Endodermal cell (in vitro differentiated cells): ENCODE measurements at regions not wholly inside any gene's neighbourhood (a gene's known extent, or its start where the extent isn't known, plus 50 kb on each side); places are given as distances from the start of the nearest gene placed in this dataset.

Experiments
- DNase-seq: peaks from one replicate; pipeline ENCODE4 v3.0.0-alpha.2; 2017
- H3K27ac ChIP-seq: 2 replicates; pipeline ENCODE4 v1.5.1; 2013; ENCODE audit warnings: mild to moderate bottlenecking, low read depth, low read length, moderate library complexity
- H3K27me3 ChIP-seq: 2 replicates; pipeline ENCODE4 v1.6.1; 2013; ENCODE audit warnings: mild to moderate bottlenecking, low read length, moderate library complexity; ENCODE audit not compliant: insufficient read depth, control insufficient read depth, poor library complexity, severe bottlenecking
- H3K36me3 ChIP-seq: 2 replicates; pipeline ENCODE4 v1.7.0; 2013; ENCODE audit warnings: mild to moderate bottlenecking, low read length, moderate library complexity; ENCODE audit not compliant: control insufficient read depth, insufficient read depth
- H3K4me1 ChIP-seq: one replicate; pipeline ENCODE4 v1.7.0; 2013; ENCODE audit warnings: low read length; ENCODE audit not compliant: control insufficient read depth, insufficient read depth
- H3K4me3 ChIP-seq: 2 replicates; pipeline ENCODE4 v1.5.1; 2013; ENCODE audit warnings: mild to moderate bottlenecking, low read length, moderate library complexity
- H3K9ac ChIP-seq: 2 replicates; pipeline ENCODE4 v1.6.1; 2013; ENCODE audit warnings: mild to moderate bottlenecking, low read length, moderate library complexity; ENCODE audit not compliant: poor library complexity, severe bottlenecking; ENCODE audit errors: extremely low read depth
- H3K9me3 ChIP-seq: 2 replicates; pipeline ENCODE4 v1.6.1; 2013; ENCODE audit warnings: mild to moderate bottlenecking, low read length, moderate library complexity; ENCODE audit not compliant: control insufficient read depth
- H3K27ac Mint-ChIP-seq: 2 replicates; pipeline ENCODE4 v1.8.0; 2020; ENCODE audit warnings: mixed read lengths
- H3K27me3 Mint-ChIP-seq: 2 replicates; pipeline ENCODE4 v1.8.0; 2021; ENCODE audit warnings: mild to moderate bottlenecking, mixed read lengths; ENCODE audit not compliant: insufficient read depth
- H3K36me3 Mint-ChIP-seq: 2 replicates; pipeline ENCODE4 v1.8.0; 2020; ENCODE audit warnings: low read depth, mixed read lengths
- H3K4me1 Mint-ChIP-seq: 2 replicates; pipeline ENCODE4 v1.8.0; 2020; ENCODE audit warnings: mixed read lengths
- H3K4me3 Mint-ChIP-seq: 2 replicates; pipeline ENCODE4 v1.8.0; 2020; ENCODE audit warnings: mild to moderate bottlenecking, moderate library complexity, mixed read lengths
- H3K9me3 Mint-ChIP-seq: 2 replicates; pipeline ENCODE4 v1.8.0; 2020; ENCODE audit warnings: mild to moderate bottlenecking, mixed read lengths
- WGBS, 2 experiments: methylation state at CpG; one replicate each; pipeline versions ENCODE4 v1.1.5 to v1.1.7; 2013; ENCODE audit warnings: missing lambda C conversion rate in 2 of 2, mixed read lengths in 1 of 2; ENCODE audit not compliant: insufficient coverage in 1 of 2, insufficient read length in 1 of 2; 5-methylcytosine and 5-hydroxymethylcytosine counted together
- TF ChIP-seq, protein P1 (sequence below): fragments of 200-600 bp; sonication (generic); conservative IDR thresholded peaks from 2 replicates; pipeline ENCODE4 v1.5.0; 2021; ENCODE audit warnings: antibody characterized with exemption, mild to moderate bottlenecking

DNA sequence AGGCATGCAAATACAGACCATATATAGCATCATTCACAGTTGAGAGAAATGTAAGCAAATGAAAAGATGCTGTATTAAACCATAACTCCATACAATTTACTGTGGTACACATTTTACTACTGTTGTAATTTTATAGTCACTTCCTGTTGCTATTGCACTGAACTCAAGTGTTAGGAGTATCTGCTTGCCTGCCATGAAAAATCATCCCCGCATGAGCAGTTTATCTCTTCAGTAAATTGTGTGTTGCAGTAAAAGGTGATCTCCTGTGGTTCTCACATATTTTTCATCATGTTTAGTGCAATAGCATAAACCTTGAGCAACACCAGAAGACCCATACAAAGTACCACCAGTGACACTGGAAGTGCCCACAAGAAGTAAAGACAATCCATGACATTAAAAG is 1153.4 kb downstream of the FAT4 start:
- H3K36me3 Mint-ChIP-seq: no peaks in the 10 kb centered on the region
- no peaks in the 10 kb centered on the region for H3K27me3 Mint-ChIP-seq
- 100% methylated on average over 1 of the region's 1 CpG; no CpG with 5 or more reads in 1 of the 2 experiments for WGBS, 2 experiments

DNA sequence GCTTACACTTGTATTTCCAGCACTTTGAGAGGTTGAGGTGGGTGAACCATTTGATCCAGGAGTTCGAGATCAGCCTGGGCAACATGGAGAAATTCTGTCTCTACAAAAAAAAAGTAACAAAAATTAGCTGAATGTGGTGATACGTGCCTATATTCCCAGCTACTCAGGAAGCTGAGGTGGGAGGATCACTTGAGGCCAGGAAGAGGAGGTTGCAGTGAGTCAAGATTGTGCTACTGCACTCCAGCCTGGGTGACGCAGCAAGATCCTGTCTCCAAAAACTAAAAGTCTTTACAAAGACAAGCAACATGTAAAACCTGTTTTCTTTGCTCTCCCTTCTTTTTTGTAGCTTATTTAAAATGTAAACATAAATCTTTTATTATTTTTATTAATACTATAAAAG is 1156.1 kb downstream of the FAT4 start:
- H3K9ac ChIP-seq: no peak overlapping the region
- 81 to 93% methylated on average over 2 to 3 of the region's 3 CpGs for WGBS, 2 experiments
- Mint-ChIP-seq H3K4me1 (no peaks in the 10 kb centered on the region), H3K27me3 (no peaks in the 10 kb centered on the region), H3K27ac (no peak overlapping the region), H3K36me3 (no peaks in the 10 kb centered on the region), H3K9me3 (peaks cover 5% of the 10 kb centered on the region), H3K4me3 (no peak overlapping the region)
- H3K27ac ChIP-seq: no peak overlapping the region
- TF ChIP-seq, protein P1, sequence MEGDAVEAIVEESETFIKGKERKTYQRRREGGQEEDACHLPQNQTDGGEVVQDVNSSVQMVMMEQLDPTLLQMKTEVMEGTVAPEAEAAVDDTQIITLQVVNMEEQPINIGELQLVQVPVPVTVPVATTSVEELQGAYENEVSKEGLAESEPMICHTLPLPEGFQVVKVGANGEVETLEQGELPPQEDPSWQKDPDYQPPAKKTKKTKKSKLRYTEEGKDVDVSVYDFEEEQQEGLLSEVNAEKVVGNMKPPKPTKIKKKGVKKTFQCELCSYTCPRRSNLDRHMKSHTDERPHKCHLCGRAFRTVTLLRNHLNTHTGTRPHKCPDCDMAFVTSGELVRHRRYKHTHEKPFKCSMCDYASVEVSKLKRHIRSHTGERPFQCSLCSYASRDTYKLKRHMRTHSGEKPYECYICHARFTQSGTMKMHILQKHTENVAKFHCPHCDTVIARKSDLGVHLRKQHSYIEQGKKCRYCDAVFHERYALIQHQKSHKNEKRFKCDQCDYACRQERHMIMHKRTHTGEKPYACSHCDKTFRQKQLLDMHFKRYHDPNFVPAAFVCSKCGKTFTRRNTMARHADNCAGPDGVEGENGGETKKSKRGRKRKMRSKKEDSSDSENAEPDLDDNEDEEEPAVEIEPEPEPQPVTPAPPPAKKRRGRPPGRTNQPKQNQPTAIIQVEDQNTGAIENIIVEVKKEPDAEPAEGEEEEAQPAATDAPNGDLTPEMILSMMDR: no peak
- DNase-seq: no peak
- no peaks in the 10 kb centered on the region for H3K27me3 ChIP-seq
- no peak overlapping the region for H3K4me3 ChIP-seq
- H3K4me1 ChIP-seq: no peaks in the 10 kb centered on the region
- H3K9me3 ChIP-seq: no peaks in the 10 kb centered on the region
- no peaks in the 10 kb centered on the region for H3K36me3 ChIP-seq

More for the DNA sequence above, 1153.4 kb downstream of the FAT4 start:
- H3K9ac ChIP-seq: no peak overlapping the region
- no peaks in the 10 kb centered on the region for H3K36me3 ChIP-seq
- H3K4me3 Mint-ChIP-seq: no peak overlapping the region
- H3K27ac ChIP-seq: no peak overlapping the region
- no peaks in the 10 kb centered on the region for H3K9me3 Mint-ChIP-seq
- no peaks in the 10 kb centered on the region for H3K9me3 ChIP-seq
- no peaks in the 10 kb centered on the region for H3K27me3 ChIP-seq
- TF ChIP-seq, protein P1: no peak
- no peaks in the 10 kb centered on the region for H3K4me1 ChIP-seq
- DNase-seq: no peak
- H3K4me3 ChIP-seq: no peak overlapping the region
- H3K4me1 Mint-ChIP-seq: no peaks in the 10 kb centered on the region
- H3K27ac Mint-ChIP-seq: no peak overlapping the region

DNA sequence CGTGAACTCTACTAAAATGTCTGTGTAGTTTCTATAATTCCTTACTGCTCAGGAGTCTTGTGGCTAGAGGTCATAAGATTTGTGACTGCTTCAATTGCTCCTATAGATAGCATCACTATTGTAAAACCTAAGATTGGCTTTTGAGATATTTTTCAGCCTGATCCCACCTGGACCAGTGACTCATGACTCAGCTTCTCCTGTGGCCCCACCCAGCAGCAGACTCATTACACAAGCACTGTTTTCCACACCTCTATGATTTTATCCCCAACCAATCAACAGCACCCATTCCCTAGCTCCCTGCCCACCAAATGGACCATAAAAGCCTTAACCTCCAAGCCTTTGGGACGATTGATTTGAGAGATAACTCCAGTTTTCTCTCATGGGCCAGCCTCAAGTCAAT is 1157.0 kb upstream of the INTU start:
- Histone ChIP-seq H3K4me1 (no peaks in the 10 kb centered on the region), H3K27me3 (no peaks in the 10 kb centered on the region), H3K4me3 (no peak overlapping the region), H3K9ac (no peak overlapping the region), H3K27ac (no peak overlapping the region), H3K9me3 (no peaks in the 10 kb centered on the region), H3K36me3 (no peaks in the 10 kb centered on the region)
- Mint-ChIP-seq H3K27ac (no peak overlapping the region), H3K4me3 (no peak overlapping the region), H3K4me1 (no peaks in the 10 kb centered on the region), H3K27me3 (no peaks in the 10 kb centered on the region), H3K36me3 (no peaks in the 10 kb centered on the region), H3K9me3 (peaks cover 10% of the 10 kb centered on the region)
- TF ChIP-seq, protein P1: no peak
- no peak for DNase-seq
- 91 to 93% methylated on average over 1 to 2 of the region's 2 CpGs for WGBS, 2 experiments
